Naive thymus-derived CD8-positive, alpha-beta T cell (primary cell): ENCODE measurements at regions not wholly inside any gene's neighbourhood (a gene's known extent, or its start where the extent isn't known, plus 50 kb on each side); places are given as distances from the start of the nearest gene placed in this dataset.
A peak's percentile ranks its signal among the peaks of the same experiment; 100 is the strongest.

Experiments
- ATAC-seq, 2 donors: fragments of 150-1000 bp; cut with Tn5 transposase in 1 of 2; sonication (Bioruptor Pico), chemical (Tn5 transposase) in 1 of 2; 1 replicate in 1 of 2; 2 replicates in 1 of 2; pipeline ENCODE4 v1.10.0; 2021; ENCODE audit warnings: mild to moderate bottlenecking in 2 of 2, moderate library complexity in 2 of 2
- POLR2A ChIA-PET: fragments of 350-600 bp; sonication (Branson Sonifier 250); formaldehyde crosslinking; loops from one replicate; lab custom pipeline; 2021; ENCODE audit warnings: antibody characterized with exemption; lab: Charles Lee
- DNase-seq, 10 donors: peaks; one replicate each; pipeline versions ENCODE4 v3.0.0 to v3.0.0-alpha.2; 2020 to 2022
- H3K27ac Mint-ChIP-seq, 10 donors: one replicate each; pipeline ENCODE4 v1.8.0; 2020 to 2022; ENCODE audit warnings: mild to moderate bottlenecking in 10 of 10, mixed read lengths in 10 of 10, moderate library complexity in 4 of 10, inconsistent platforms in 1 of 10
- H3K27me3 Mint-ChIP-seq, 5 donors: one replicate each; pipeline ENCODE4 v1.8.0; 2021 to 2022; ENCODE audit warnings: mixed read lengths in 5 of 5
- H3K36me3 Mint-ChIP-seq, 3 donors: one replicate each; pipeline ENCODE4 v1.8.0; 2020 to 2022; ENCODE audit warnings: mixed read lengths in 3 of 3, mild to moderate bottlenecking in 2 of 3, inconsistent platforms in 1 of 3
- H3K4me1 Mint-ChIP-seq, 4 donors: one replicate each; pipeline ENCODE4 v1.8.0; 2021 to 2022; ENCODE audit warnings: mixed read lengths in 4 of 4
- H3K4me3 Mint-ChIP-seq, 10 donors: one replicate each; pipeline ENCODE4 v1.8.0; 2020 to 2022; ENCODE audit warnings: mild to moderate bottlenecking in 10 of 10, mixed read lengths in 10 of 10, moderate library complexity in 6 of 10, inconsistent platforms in 1 of 10
- H3K9me3 Mint-ChIP-seq, 9 donors: one replicate each; pipeline ENCODE4 v1.8.0; 2020 to 2022; ENCODE audit warnings: mixed read lengths in 9 of 9, mild to moderate bottlenecking in 3 of 9, inconsistent platforms in 1 of 9, moderate library complexity in 1 of 9

- Mint-ChIP-seq H3K4me1 (peaks cover 3 to 25% (median 15%) of the 10 kb centered on the region in 4 donors), H3K36me3 (no peaks in the 10 kb centered on the region), H3K27ac (peak overlapping the region in 4 of 10 donors; percentile 25 to 75 (median 52)), H3K4me3 (no peak overlapping the region), H3K9me3 (no peaks in the 10 kb centered on the region), H3K27me3 (no peaks in the 10 kb centered on the region)
- DNase-seq: no peak
- ATAC-seq: no peak
- POLR2A ChIA-PET: no interaction called here
These were observed 325.6 kb upstream of the RBMY1B start for GRCh38 chrY:21185419-21186105.

- Mint-ChIP-seq H3K27me3 (no peaks in the 10 kb centered on the region), H3K4me1 (peaks cover 0 to 9% (median 2%) of the 10 kb centered on the region in 4 donors), H3K4me3 (no peak overlapping the region), H3K27ac (no peak overlapping the region), H3K9me3 (peaks cover 0 to 4% (median 0%) of the 10 kb centered on the region in 9 donors), H3K36me3 (no peaks in the 10 kb centered on the region)
- POLR2A ChIA-PET: no interaction called here
- no peak for ATAC-seq
- DNase-seq: no peak
These were observed 318.4 kb upstream of the RBMY1B start for GRCh38 chrY:21192694-21193093.

- Mint-ChIP-seq H3K36me3 (no peaks in the 10 kb centered on the region), H3K4me1 (peaks cover 0 to 15% (median 4%) of the 10 kb centered on the region in 4 donors), H3K27ac (no peak overlapping the region), H3K27me3 (no peaks in the 10 kb centered on the region), H3K9me3 (no peaks in the 10 kb centered on the region), H3K4me3 (no peak overlapping the region)
- POLR2A ChIA-PET: interaction anchor here (1.1 kb wide), 1 partner anchor 9 kb away, joined by 3 read pairs; no protein-coding TSS in a partner anchor
- DNase-seq (no peak), ATAC-seq (no peak)
These were observed 310.9 kb upstream of the RBMY1B start for GRCh38 chrY:21200246-21200645.

- DNase-seq: no peak
- Mint-ChIP-seq H3K27ac (no peak overlapping the region), H3K4me3 (peak overlapping the region in 1 of 10 donors; percentile 28), H3K36me3 (no peaks in the 10 kb centered on the region), H3K27me3 (no peaks in the 10 kb centered on the region), H3K9me3 (no peaks in the 10 kb centered on the region), H3K4me1 (peaks cover 0 to 11% (median 2%) of the 10 kb centered on the region in 4 donors)
- POLR2A ChIA-PET: no interaction called here
- no peak for ATAC-seq
These were observed 283.3 kb upstream of the RBMY1B start for GRCh38 chrY:21227849-21228248.

- Mint-ChIP-seq H3K4me1 (peaks cover 25 to 64% (median 33%) of the 10 kb centered on the region in 4 donors), H3K9me3 (peaks cover 0 to 3% (median 0%) of the 10 kb centered on the region in 9 donors), H3K27me3 (no peaks in the 10 kb centered on the region), H3K27ac (peak overlapping the region in 5 of 10 donors; percentile 91 to 98 (median 95)), H3K36me3 (peaks cover 0 to 12% (median 0%) of the 10 kb centered on the region in 3 donors), H3K4me3 (peak overlapping the region in 5 of 10 donors; percentile 38 to 73 (median 66))
- ATAC-seq: peak; percentile 82 to 96
- peak in 6 of 10 donors; percentile 15 to 64 (median 36) for DNase-seq
- POLR2A ChIA-PET: interaction anchor here (0.7 to 1.4 kb wide), 3 partner anchors 9 to 20 kb away, joined by 3 to 7 read pairs (median 5); no protein-coding TSS in a partner anchor
These were observed 270.9 kb upstream of the RBMY1B start for GRCh38 chrY:21240221-21240620.

- peaks cover 25 to 69% (median 33%) of the 10 kb centered on the region in 4 donors for H3K4me1 Mint-ChIP-seq
These were observed 270.4 kb upstream of the RBMY1B start for GRCh38 chrY:21240662-21241310.

GRCh38 chrY:21242793-21243192, 268.3 kb upstream of the RBMY1B start:
- Mint-ChIP-seq H3K4me1 (peaks cover 31 to 67% (median 40%) of the 10 kb centered on the region in 4 donors), H3K36me3 (peaks cover 0 to 12% (median 0%) of the 10 kb centered on the region in 3 donors), H3K4me3 (peak overlapping the region in 3 of 10 donors; percentile 4 to 42 (median 41)), H3K9me3 (peaks cover 0 to 5% (median 0%) of the 10 kb centered on the region in 9 donors), H3K27me3 (no peaks in the 10 kb centered on the region), H3K27ac (peak overlapping the region in 5 of 10 donors; percentile 71 to 95 (median 91))
- DNase-seq (no peak), ATAC-seq (no peak)
- POLR2A ChIA-PET: interaction anchor here (0.8 kb wide), 1 partner anchor 667 kb away, joined by 4 read pairs; the partner anchor contains the start of gene EIF1AY

More at GRCh38 chrY:21240662-21241310, 270.4 kb upstream of the RBMY1B start:
- peak; percentile 71 to 77 for ATAC-seq
- peaks cover 0 to 3% (median 0%) of the 10 kb centered on the region in 9 donors for H3K9me3 Mint-ChIP-seq
- H3K36me3 Mint-ChIP-seq: peaks cover 0 to 12% (median 0%) of the 10 kb centered on the region in 3 donors
- no peak for DNase-seq
- peak overlapping the region in 5 of 10 donors; percentile 91 to 98 (median 95) for H3K27ac Mint-ChIP-seq
- peak overlapping the region in 5 of 10 donors; percentile 38 to 73 (median 66) for H3K4me3 Mint-ChIP-seq
- POLR2A ChIA-PET: interaction anchor here (0.6 to 1.4 kb wide), 4 partner anchors 9 to 128 kb away, joined by 3 to 7 read pairs (median 6); no protein-coding TSS in a partner anchor
- H3K27me3 Mint-ChIP-seq: no peaks in the 10 kb centered on the region

- peaks cover 29 to 70% (median 45%) of the 10 kb centered on the region in 4 donors for H3K4me1 Mint-ChIP-seq
- peak overlapping the region in 2 of 10 donors; percentile 10 to 52 for H3K4me3 Mint-ChIP-seq
- ATAC-seq (no peak), DNase-seq (no peak)
- no peaks in the 10 kb centered on the region for H3K27me3 Mint-ChIP-seq
- H3K9me3 Mint-ChIP-seq: peaks cover 0 to 4% (median 0%) of the 10 kb centered on the region in 9 donors
- POLR2A ChIA-PET: no interaction called here
- H3K27ac Mint-ChIP-seq: peak overlapping the region in 4 of 10 donors; percentile 10 to 85 (median 49)
- H3K36me3 Mint-ChIP-seq: no peaks in the 10 kb centered on the region
These were observed 264.4 kb upstream of the RBMY1B start for GRCh38 chrY:21246780-21247179.

GRCh38 chrY:21248591-21248990, 262.5 kb upstream of the RBMY1B start:
- no peak for DNase-seq
- Mint-ChIP-seq H3K4me1 (peaks cover 23 to 59% (median 38%) of the 10 kb centered on the region in 4 donors), H3K36me3 (no peaks in the 10 kb centered on the region), H3K4me3 (peak overlapping the region in 5 of 10 donors; percentile 10 to 75 (median 48)), H3K27ac (peak overlapping the region in 5 of 10 donors; percentile 71 to 98 (median 94)), H3K27me3 (no peaks in the 10 kb centered on the region), H3K9me3 (peaks cover 0 to 4% (median 0%) of the 10 kb centered on the region in 9 donors)
- POLR2A ChIA-PET: no interaction called here
- ATAC-seq: peak; percentile 6 to 26

GRCh38 chrY:21253455-21254248, 257.5 kb upstream of the RBMY1B start:
- Mint-ChIP-seq H3K9me3 (no peaks in the 10 kb centered on the region), H3K36me3 (no peaks in the 10 kb centered on the region), H3K4me3 (peak overlapping the region in 5 of 10 donors; percentile 39 to 87 (median 58)), H3K4me1 (peaks cover 20 to 51% (median 34%) of the 10 kb centered on the region in 4 donors), H3K27me3 (no peaks in the 10 kb centered on the region), H3K27ac (peak overlapping the region in 4 of 10 donors; percentile 76 to 97 (median 90))
- no peak for DNase-seq
- POLR2A ChIA-PET: interaction anchor here (0.7 kb wide), 1 partner anchor 29 kb away, joined by 3 read pairs; no protein-coding TSS in a partner anchor
- no peak for ATAC-seq

- peaks cover 17 to 44% (median 27%) of the 10 kb centered on the region in 4 donors for H3K4me1 Mint-ChIP-seq
- H3K27me3 Mint-ChIP-seq: no peaks in the 10 kb centered on the region
- POLR2A ChIA-PET: interaction anchor here (0.7 kb wide), 1 partner anchor 28 kb away, joined by 3 read pairs; no protein-coding TSS in a partner anchor
- no peaks in the 10 kb centered on the region for H3K9me3 Mint-ChIP-seq
- no peak for DNase-seq
- H3K27ac Mint-ChIP-seq: peak overlapping the region in 5 of 10 donors; percentile 18 to 98 (median 89)
- peak in 1 of 2 donors; percentile 29 for ATAC-seq
- H3K36me3 Mint-ChIP-seq: no peaks in the 10 kb centered on the region
- peak overlapping the region in 6 of 10 donors; percentile 41 to 89 (median 79) for H3K4me3 Mint-ChIP-seq
These were observed 256.7 kb upstream of the RBMY1B start for GRCh38 chrY:21254476-21254875.
